ENCODE measurements at regions not wholly inside any gene's neighbourhood (a gene's known extent, or its start where the extent isn't known, plus 50 kb on each side); places are given as distances from the start of the nearest gene placed in this dataset.
"Not testable (repeated sequence)": the region's sequence is repeated elsewhere in the genome, so short reads cannot be mapped to it uniquely, and the experiment has no call there.

DNA sequence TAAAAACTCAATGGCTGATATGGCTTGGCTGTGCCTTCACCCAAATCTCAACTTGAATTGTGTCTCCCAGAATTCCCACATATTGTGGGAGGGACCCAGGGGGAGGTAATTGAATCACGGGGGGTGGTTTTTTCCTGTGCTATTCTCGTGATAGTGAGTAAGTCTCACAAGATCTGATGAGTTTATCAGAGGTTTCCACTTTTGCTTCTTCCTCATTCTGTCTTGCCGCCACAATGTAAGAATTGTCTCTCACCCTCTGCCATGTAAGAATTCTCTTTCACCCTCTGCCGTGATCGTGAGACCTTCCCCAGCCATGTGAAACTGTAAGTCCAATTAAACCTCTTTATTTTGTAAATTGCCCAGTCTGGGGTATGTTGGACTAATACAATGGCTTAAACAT, 115.6 kb upstream of the MTPN start:
- H3K4ac ChIP-seq (replicated peaks; ENCODE audit: insufficient read length, low read depth, low read length); H3K79me1 ChIP-seq (ENCODE audit: low read depth, low read length); H3K36me3 ChIP-seq (ENCODE audit: control insufficient read depth in 2 of 4, insufficient read depth in 4 of 4, low read length in 3 of 4); H3K4me3 ChIP-seq (ENCODE audit: extremely low read depth in 1 of 4, insufficient read depth in 2 of 4, low read depth in 3 of 4, low read length in 4 of 4); H4K20me1 ChIP-seq (replicated peaks in 1 of 2; ENCODE audit: control insufficient read depth in 1 of 2, insufficient read depth in 2 of 2, low read length in 2 of 2); H3K27me3 ChIP-seq (replicated peaks in 1 of 4; ENCODE audit: control insufficient read depth in 3 of 4, extremely low read depth in 1 of 4, insufficient read depth in 3 of 4, low read length in 3 of 4); FAIRE-seq; H3K9me3 ChIP-seq (ENCODE audit: insufficient read depth in 2 of 2, low read depth in 1 of 2, low read length in 1 of 2); H2BK20ac ChIP-seq (ENCODE audit: low read length); H3K4me1 ChIP-seq (replicated peaks in 1 of 4; ENCODE audit: control insufficient read depth in 3 of 4, insufficient read depth in 4 of 4, low read length in 3 of 4); H4K91ac ChIP-seq (replicated peaks; ENCODE audit: insufficient read length, low read length); H3K9ac ChIP-seq (replicated peaks in 1 of 4; ENCODE audit: extremely low read depth in 1 of 4, low read depth in 3 of 4, low read length in 3 of 4); POLR2A ChIA-PET (ENCODE audit: partially characterized antibody); H4K5ac ChIP-seq (ENCODE audit: insufficient read length, low read depth, low read length); H2BK15ac ChIP-seq (ENCODE audit: low read length); H3K79me2 ChIP-seq (ENCODE audit: control insufficient read depth in 1 of 2, insufficient read depth in 2 of 2, low read length in 2 of 2); H3K56ac ChIP-seq (replicated peaks; ENCODE audit: insufficient read length, low read depth, low read length); H2BK12ac ChIP-seq (ENCODE audit: low read depth, low read length); H3K14ac ChIP-seq (ENCODE audit: insufficient read length); H2BK5ac ChIP-seq (ENCODE audit: low read depth, low read length); H2AFZ ChIP-seq (ENCODE audit: low read length); H2BK120ac ChIP-seq (replicated peaks; ENCODE audit: low read depth, low read length); H3K27ac ChIP-seq (ENCODE audit: low read depth, low read length); H3K18ac ChIP-seq (ENCODE audit: extremely low read depth, low read length); DNase-seq (ENCODE audit: low read depth in 1 of 2, low spot score in 2 of 2); H3K4me2 ChIP-seq (ENCODE audit: insufficient read depth in 1 of 2, low read depth in 2 of 2, low read length in 2 of 2); CTCF ChIA-PET (ENCODE audit: partially characterized antibody); H3K23me2 ChIP-seq (ENCODE audit: low read depth, low read length); H2AK5ac ChIP-seq (ENCODE audit: low read depth, low read length); H3K23ac ChIP-seq (ENCODE audit: insufficient read length); H4K8ac ChIP-seq (ENCODE audit: extremely low read depth, insufficient read depth, low read length): not testable (repeated sequence)
- WGBS, 2 experiments (ENCODE audit: extremely low coverage in 1 of 2, insufficient coverage in 1 of 2, insufficient read length in 1 of 2, insufficient replicate concordance in 2 of 2, low coverage in 1 of 2, low lambda C conversion rate in 2 of 2, missing lambda C conversion rate in 1 of 2): 86% methylated on average over 5 of the region's 5 CpGs; no CpG with 5 or more reads in 1 of the 2 experiments
